HG03558 (cell line): ENCODE measurements at regions not wholly inside any gene's neighbourhood (a gene's known extent, or its start where the extent isn't known, plus 50 kb on each side); places are given as distances from the start of the nearest gene placed in this dataset.

Source experiments
- ATAC-seq: cut with Tn5 transposase; IDR thresholded peaks from one replicate; pipeline ENCODE4 v1.9.1; 2021; ENCODE audit warnings: moderate number of reproducible peaks; ENCODE audit not compliant: unreplicated experiment; ENCODE audit errors: extremely low read depth

DNA sequence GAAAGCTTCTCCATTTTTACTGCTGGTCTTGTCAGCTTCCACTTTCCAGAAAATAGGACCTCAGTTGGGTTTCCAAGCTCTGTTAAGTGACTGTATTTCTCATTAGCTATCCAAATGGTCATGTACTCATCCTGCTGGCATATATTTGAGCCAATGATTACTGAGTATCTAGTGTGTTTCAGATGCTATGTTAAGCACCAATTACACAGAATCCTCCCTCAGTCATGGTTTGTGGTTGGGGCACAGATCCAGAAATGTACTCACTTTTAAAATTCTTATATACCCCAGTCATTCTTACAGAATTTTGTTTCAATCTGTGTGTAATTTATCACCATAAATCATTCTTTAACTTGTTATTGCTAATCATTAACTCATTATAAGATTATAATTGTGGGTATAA, 362.3 kb upstream of the MTPN start:
- ATAC-seq: no peak

DNA sequence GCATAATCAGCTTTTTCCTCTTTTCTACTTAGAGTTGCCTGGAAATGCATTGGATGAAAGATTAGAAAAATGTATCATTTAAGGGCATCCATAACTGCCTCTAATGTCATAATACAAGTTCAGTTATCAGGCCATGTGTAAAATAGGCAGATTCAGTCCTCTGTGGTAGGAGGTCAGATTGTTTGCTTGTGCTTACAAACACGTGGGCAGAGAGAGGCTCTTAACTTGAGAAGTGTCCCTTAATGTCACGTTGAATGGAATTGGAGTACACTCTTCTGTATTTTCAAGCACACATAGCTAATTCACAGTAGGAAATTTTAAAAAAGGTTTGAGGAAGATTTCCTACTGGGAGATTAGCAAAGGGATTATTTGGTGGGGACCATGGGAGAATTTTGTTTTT, 359.8 kb upstream of the MTPN start:
- no peak for ATAC-seq

DNA sequence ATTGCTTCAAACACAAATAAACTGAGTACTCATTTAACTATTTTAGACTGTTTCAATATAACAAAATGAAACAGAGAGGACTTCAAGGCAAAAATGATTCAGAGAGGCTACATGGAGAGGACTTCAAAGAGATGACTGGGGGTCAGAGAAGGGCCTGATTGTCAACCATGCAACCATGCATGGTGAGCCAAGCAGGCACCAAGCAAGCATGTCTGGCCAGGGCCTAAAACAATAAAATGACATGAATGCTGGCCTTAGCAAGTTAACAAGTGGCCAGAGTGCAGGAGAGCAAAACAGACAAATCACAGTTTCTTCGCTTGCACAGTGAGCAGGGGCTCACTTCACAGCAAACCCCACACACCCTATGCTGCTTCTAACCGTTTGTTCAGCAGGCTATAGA, 356.5 kb upstream of the MTPN start:
- ATAC-seq: no peak

DNA sequence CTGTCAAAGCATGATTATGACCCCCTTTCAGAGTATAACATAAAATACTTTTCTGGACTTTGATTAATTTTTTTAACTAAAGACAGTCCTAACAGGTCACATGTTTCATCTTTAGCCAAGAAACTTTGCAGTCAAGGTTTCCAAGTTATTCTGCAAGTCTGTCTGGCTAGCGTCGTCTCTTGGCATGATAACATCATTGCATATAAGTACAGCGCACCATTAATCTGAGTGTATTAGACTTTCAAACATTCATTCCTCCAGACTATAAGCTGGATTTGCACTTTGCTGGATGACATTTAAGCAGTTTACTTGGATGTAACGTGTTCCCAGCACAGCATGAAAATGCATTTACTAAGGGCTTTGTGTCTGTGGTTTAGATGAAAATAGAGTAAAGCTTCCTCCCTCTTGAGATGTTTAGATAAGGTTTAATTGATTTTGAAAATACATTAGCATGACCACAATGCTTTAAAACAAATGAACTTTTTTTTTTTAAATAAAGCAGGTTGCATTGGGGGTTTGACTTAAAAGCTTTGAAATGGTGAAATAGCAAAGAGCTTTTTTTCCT, 349.0 kb upstream of the MTPN start:
- no peak for ATAC-seq

- ATAC-seq: no peak
These were observed 348.4 kb upstream of the MTPN start for GRCh38 chr7:136325578-136325977.

DNA sequence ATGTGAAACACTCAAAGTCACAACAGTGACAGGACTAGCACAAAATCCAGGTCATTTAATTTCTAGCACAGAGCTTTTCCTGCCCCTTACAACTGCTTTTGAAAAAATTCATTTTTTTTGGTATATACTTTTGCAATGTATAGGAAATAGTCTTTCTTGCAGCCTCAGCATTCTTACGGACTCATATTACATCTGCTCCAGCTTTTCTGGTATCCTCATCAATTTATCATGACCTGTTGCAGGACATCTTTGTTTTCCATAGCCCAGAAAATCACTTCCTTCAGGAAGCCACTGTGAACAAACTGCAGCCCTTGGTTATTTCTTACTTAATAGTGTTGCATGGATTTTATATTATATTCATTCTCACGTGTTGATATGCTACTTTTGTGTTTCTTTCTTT, 347.9 kb upstream of the MTPN start:
- ATAC-seq: no peak

GRCh38 chr7:136324073-136324704, 347.0 kb upstream of the MTPN start:
- no peak for ATAC-seq

DNA sequence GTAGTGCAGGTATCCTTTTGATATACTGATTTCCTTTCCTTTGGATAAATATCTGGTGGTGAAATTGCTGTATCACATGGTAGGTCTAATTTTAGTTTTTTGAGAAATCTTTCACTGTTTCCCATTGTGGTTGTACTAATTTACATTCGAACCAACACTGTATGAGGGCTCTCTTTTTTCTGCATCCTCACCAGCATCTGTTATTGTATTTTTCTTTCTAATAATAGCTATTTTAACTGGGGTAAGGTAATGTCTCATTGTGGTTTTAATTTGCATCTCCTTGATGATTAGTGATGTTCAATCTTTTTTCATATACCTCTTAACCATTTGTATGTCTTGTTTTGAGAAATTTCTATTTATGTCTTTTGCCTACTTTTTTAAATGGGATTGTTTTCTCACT, 335.4 kb upstream of the MTPN start:
- ATAC-seq: no peak

GRCh38 chr7:136309407-136309806, 332.2 kb upstream of the MTPN start:
- no peak for ATAC-seq

GRCh38 chr7:136308230-136308629, 331.1 kb upstream of the MTPN start:
- ATAC-seq: no peak

- ATAC-seq: no peak
These were observed 326.0 kb upstream of the MTPN start for GRCh38 chr7:136303162-136303561.

DNA sequence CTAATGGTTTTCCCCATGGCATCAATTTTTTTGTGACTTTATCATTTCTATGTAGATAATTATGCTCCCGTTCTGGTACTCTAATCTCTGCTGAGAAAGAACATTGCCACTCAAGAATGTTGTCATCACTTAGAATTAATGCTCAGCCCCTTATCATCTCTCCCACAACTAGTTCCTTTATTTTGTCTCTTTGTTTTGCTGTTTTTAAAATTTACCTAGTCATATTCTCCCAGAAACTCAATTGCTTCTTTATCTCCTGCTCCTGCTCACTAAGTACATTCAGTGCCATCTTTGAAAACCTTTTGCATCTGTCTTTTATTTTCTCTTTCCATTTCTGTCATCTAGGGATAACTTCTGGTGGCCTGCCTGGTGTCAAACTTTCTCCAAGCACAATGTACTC, 324.9 kb upstream of the MTPN start:
- no peak for ATAC-seq

DNA sequence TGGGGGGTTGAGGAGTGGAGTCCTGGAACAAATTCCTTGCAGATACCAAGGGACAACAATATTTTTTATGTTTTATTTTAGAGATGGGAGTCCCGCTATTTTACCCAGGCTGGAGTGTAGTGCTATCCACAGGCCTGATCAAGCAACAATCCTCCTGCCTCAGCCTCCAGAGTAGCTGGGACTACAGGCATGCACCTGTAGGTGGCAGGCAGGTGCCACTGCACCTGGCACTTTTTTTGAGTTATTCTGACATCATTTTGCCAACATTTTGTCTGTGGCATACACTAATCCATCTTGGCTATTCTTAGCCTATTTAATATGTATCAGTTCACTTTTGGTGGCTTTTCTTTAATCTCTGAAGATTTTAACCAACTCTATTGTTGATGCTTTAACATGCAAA, 317.8 kb upstream of the MTPN start:
- no peak for ATAC-seq

DNA sequence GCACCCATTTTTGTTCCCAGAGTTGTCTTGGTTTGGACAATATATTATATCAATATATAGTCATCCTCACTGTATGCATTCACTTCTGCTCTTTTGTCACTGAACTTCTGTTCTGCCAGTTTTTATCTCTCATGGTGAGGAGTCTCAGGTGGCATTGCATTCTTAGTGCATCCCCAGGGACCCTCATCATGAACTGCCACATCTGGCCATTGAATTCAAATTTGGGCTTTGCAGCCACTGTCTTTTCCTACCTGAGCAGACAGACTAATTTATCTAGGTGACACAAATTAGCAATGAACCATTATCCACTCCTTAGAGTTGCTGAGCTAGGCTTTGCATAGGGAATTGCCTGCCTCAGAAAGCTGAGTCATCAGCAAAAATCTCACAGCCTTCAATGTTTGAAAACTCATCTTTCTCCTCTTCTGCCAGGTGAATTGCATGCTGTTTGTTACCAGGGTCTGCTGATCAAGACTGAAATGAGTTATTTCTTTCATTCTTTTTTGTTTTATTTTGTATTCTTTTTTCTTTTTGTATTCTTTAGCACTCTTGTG, 316.8 kb upstream of the MTPN start:
- no peak for ATAC-seq

DNA sequence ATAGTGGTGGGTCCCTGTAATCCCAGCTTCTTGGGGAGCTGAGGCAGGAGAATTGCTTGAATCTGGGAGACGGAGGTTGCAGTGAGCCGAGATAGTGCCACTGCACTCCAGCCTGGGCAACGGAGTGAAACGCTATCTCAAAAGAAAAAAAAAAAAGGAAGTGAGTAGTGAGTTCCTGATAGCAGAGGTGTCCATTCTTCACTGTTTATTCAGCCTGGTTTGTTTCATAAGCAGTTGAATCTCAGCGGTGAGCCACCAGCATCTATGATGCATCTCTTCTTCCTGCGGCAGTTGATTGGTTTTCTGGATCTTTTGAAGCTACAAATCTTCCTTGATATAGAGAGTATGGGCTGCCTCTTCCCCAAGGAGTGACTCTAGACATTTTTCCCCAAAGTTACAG, 316.1 kb upstream of the MTPN start:
- peak; percentile 70 for ATAC-seq

DNA sequence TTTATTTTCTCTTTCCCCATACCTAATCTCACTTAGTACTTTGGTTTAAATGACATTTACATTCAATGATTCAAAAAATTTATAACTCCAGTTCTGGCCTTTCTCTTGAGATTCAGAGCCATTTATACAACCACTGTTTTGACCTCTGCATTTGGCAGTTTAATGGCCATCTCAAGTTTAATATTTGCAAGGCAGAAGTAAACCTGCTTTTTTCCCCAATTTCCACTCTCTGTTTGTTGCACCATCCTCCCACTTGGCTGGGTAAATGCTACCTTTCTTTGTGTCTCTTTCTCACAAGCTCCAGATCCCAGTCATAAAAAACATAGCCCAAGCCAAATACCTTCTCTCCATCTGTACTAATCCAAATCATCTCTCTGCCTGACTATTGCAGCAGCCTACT, 315.2 kb upstream of the MTPN start:
- no peak for ATAC-seq

- no peak for ATAC-seq
These were observed 313.2 kb upstream of the MTPN start for GRCh38 chr7:136290351-136290750.

GRCh38 chr7:136278057-136278456, 300.9 kb upstream of the MTPN start:
- no peak for ATAC-seq

- no peak for ATAC-seq
These were observed 298.6 kb upstream of the MTPN start for GRCh38 chr7:136275794-136276193.

GRCh38 chr7:136274636-136275345, 297.6 kb upstream of the MTPN start:
- no peak for ATAC-seq

DNA sequence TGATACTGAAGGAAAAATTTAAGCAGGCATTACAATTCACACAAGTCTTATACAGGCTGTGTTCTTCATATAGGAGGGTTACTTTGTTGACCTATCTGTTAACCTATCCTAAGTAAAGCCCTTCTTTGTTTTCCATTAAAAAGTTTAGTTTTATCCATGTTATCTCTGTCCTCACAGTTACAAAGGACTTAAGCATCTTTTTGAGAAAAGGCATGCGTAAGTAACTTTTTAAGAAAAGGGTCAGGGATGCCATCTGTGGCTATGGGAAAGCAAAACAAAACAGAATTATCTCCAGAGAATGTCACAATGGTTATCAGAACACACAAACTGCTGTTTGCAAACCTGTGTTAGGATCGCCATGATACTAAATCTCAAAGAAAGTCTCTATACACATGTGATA, 295.8 kb upstream of the MTPN start:
- no peak for ATAC-seq

GRCh38 chr7:136267822-136268221, 290.7 kb upstream of the MTPN start:
- no peak for ATAC-seq
